HL-60/S4 treated with retinoic acid at 250 ng/mL for 4 days and 3 days (cell line): ENCODE measurements at regions not wholly inside any gene's neighbourhood (a gene's known extent, or its start where the extent isn't known, plus 50 kb on each side); places are given as distances from the start of the nearest gene placed in this dataset.
"Not testable (repeated sequence)": the region's sequence is repeated elsewhere in the genome, so short reads cannot be mapped to it uniquely, and the experiment has no call there.

Source experiments
- in situ Hi-C: fragments of 300-500 bp; cut with MboI; formaldehyde crosslinking; loops from 2 replicates; pipeline ENCODE4 v1.7.0; 2022; ENCODE audit warnings: low sequenced_read_pairs

- in situ Hi-C loops, result no loop called here
These were observed 1145.2 kb downstream of the AACS start for GRCh38 chr12:126210448-126210847.

- in situ Hi-C loops, result no loop called here
These were observed 1147.6 kb downstream of the AACS start for GRCh38 chr12:126212824-126213223.

- in situ Hi-C loops, result no loop called here
These were observed 1153.5 kb downstream of the AACS start for GRCh38 chr12:126218697-126219096.

- in situ Hi-C loops, result no loop called here
These were observed 1153.9 kb downstream of the AACS start for GRCh38 chr12:126219139-126219538.

- in situ Hi-C loops, result no loop called here
These were observed 1154.5 kb downstream of the AACS start for GRCh38 chr12:126219654-126220279.

- in situ Hi-C loops, result no loop called here
These were observed 1158.8 kb downstream of the AACS start for GRCh38 chr12:126224032-126224431.

- in situ Hi-C loops, result no loop called here
These were observed 1163.7 kb downstream of the AACS start for GRCh38 chr12:126228936-126229335.

GRCh38 chr12:126232711-126233110 is 1167.5 kb downstream of the AACS start:
- in situ Hi-C loops, result no loop called here

- in situ Hi-C loops, result no loop called here
These were observed 1168.4 kb downstream of the AACS start for GRCh38 chr12:126233625-126234024.

- in situ Hi-C loops, result no loop called here
These were observed 1178.7 kb downstream of the AACS start for GRCh38 chr12:126243814-126244440.

- in situ Hi-C loops, result no loop called here
These were observed 1182.7 kb downstream of the AACS start for GRCh38 chr12:126247936-126248335.

GRCh38 chr12:126248871-126249403 is 1183.7 kb downstream of the AACS start:
- in situ Hi-C loops, result no loop called here

GRCh38 chr12:126258190-126258589 is 1193.0 kb downstream of the AACS start:
- in situ Hi-C loops, result no loop called here

- in situ Hi-C loops, result no loop called here
These were observed 1197.6 kb downstream of the AACS start for GRCh38 chr12:126262829-126263228.

GRCh38 chr12:126268222-126268621 is 1203.0 kb downstream of the AACS start:
- in situ Hi-C loops, result no loop called here

- in situ Hi-C loops, result no loop called here
These were observed 1205.9 kb downstream of the AACS start for GRCh38 chr12:126271159-126271558.

- in situ Hi-C loops, result no loop called here
These were observed 1217.5 kb downstream of the AACS start for GRCh38 chr12:126282691-126283090.

GRCh38 chr12:126286203-126286602 is 1221.0 kb downstream of the AACS start:
- in situ Hi-C loops, result no loop called here

GRCh38 chr12:126290456-126290855 is 1225.2 kb downstream of the AACS start:
- in situ Hi-C loops, result no loop called here

- in situ Hi-C loops, result not testable (repeated sequence)
These were observed 1226.8 kb downstream of the AACS start for GRCh38 chr12:126291987-126292386.

- in situ Hi-C loops, result no loop called here
These were observed 1230.4 kb downstream of the AACS start for GRCh38 chr12:126295652-126296051.

GRCh38 chr12:126309278-126309677 is 1244.0 kb downstream of the AACS start:
- in situ Hi-C loops, result no loop called here

GRCh38 chr12:126312457-126312856 is 1247.2 kb downstream of the AACS start:
- in situ Hi-C loops, result no loop called here
